ENCODE measurements at regions not wholly inside any gene's neighbourhood (a gene's known extent, or its start where the extent isn't known, plus 50 kb on each side); places are given as distances from the start of the nearest gene placed in this dataset.

- TF ChIP-seq, protein P1, sequence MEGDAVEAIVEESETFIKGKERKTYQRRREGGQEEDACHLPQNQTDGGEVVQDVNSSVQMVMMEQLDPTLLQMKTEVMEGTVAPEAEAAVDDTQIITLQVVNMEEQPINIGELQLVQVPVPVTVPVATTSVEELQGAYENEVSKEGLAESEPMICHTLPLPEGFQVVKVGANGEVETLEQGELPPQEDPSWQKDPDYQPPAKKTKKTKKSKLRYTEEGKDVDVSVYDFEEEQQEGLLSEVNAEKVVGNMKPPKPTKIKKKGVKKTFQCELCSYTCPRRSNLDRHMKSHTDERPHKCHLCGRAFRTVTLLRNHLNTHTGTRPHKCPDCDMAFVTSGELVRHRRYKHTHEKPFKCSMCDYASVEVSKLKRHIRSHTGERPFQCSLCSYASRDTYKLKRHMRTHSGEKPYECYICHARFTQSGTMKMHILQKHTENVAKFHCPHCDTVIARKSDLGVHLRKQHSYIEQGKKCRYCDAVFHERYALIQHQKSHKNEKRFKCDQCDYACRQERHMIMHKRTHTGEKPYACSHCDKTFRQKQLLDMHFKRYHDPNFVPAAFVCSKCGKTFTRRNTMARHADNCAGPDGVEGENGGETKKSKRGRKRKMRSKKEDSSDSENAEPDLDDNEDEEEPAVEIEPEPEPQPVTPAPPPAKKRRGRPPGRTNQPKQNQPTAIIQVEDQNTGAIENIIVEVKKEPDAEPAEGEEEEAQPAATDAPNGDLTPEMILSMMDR (conservative IDR thresholded peaks at IDR 0.05): no peak
- no peak for TF ChIP-seq ZFX (IDR thresholded peaks at IDR 0.05)
- H3K27ac ChIP-seq: no peak overlapping the region
Observed at GRCh38 chr21:27126140-27126539, 159.3 kb upstream of the ADAMTS5 start.

- TF ChIP-seq ZFX (IDR thresholded peaks at IDR 0.05): no peak
- TF ChIP-seq, protein P1 (conservative IDR thresholded peaks at IDR 0.05): no peak
- no peak overlapping the region for H3K27ac ChIP-seq
Observed at GRCh38 chr21:27122686-27123085, 155.8 kb upstream of the ADAMTS5 start.

DNA sequence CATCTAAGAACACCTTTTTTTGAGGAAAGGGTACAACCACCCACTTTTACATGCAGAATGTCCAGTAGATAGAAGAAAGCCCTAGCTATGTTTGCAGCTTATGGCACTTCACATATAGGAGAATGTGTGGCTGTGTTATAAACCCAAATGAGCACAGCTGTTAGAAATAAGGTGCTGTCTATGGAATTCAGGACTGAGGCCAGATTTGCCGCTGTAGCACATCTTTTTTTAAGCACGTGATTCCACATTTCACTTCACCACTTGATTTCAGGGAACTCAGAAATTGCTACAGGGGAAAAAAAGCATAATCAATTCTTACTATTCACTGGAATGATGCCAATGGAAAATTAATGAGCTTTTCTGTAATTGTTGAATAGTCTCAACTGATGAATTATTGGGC lies 147.2 kb upstream of the ADAMTS5 start:
- H3K27ac ChIP-seq: no peak overlapping the region

GRCh38 chr21:27112186-27112585 lies 145.3 kb upstream of the ADAMTS5 start:
- TF ChIP-seq, protein P1 (conservative IDR thresholded peaks at IDR 0.05): no peak
- no peak for TF ChIP-seq ZFX (IDR thresholded peaks at IDR 0.05)
- H3K27ac ChIP-seq: no peak overlapping the region

More for the DNA sequence above, 147.2 kb upstream of the ADAMTS5 start:
- TF ChIP-seq, protein P1 (conservative IDR thresholded peaks at IDR 0.05): no peak
- TF ChIP-seq ZFX (IDR thresholded peaks at IDR 0.05): no peak

DNA sequence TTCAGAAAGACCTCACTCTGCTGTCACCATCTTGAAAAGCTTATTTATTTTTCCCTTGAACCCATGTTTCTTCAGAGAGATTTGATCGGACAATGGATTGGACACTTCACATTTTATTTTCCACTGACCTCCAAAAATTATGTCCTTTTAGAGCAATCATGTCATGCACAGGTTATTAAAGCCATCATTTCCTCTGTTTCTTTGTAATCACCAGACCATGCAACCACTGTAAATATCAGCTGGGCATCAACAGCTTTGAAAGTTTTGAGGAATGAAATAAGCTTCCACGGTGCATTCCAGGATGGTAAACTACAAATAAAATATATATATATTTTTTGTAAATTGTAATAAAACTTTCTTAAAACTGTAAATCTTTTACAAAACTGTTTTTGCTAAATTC lies 144.1 kb upstream of the ADAMTS5 start:
- TF ChIP-seq, protein P1 (conservative IDR thresholded peaks at IDR 0.05): no peak
- TF ChIP-seq ZFX (IDR thresholded peaks at IDR 0.05): no peak
- no peak overlapping the region for H3K27ac ChIP-seq

DNA sequence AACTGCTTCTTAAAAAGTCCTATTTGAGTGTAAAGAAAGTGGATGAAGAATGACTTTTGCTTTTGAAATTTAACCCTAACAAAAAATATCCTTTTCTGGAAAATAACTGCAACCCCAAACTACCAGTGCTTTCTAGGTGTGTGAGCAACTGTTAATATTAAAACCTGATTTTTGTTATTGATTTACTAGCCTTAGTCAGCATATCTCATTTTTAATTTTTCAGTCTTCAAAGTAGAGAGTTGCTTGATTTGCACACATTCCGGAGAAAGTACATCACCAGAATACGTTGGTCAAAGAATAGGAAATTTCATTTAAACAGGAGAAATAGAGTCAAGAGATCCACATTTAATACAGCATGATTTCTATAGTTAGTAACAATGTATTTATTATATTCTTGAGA lies 141.8 kb upstream of the ADAMTS5 start:
- no peak overlapping the region for H3K27ac ChIP-seq
- TF ChIP-seq, protein P1 (conservative IDR thresholded peaks at IDR 0.05): no peak
- no peak for TF ChIP-seq ZFX (IDR thresholded peaks at IDR 0.05)

DNA sequence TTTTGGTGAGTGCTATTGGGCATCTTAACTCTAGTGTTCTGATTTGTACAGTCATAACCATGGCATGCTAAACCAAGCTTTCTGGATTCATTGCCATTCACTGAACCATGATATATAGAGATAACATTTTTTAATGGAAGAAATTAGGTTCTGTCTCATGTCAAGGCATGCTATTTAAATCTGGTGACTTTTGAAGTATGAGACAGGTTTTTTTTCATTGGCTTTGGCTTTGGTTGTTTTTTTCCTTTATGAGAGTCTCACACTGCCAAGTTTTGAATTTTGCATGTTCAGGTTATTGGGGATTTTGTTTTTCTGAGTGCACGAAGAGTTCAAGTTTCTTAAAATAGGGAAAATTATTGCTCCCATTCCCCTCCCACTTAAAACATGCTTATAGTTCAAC lies 141.3 kb upstream of the ADAMTS5 start:
- no peak for TF ChIP-seq ZFX (IDR thresholded peaks at IDR 0.05)
- TF ChIP-seq, protein P1 (conservative IDR thresholded peaks at IDR 0.05): no peak
- no peak overlapping the region for H3K27ac ChIP-seq
